Vagina (tissue), 2 donors: ENCODE measurements at regions not wholly inside any gene's neighbourhood (a gene's known extent, or its start where the extent isn't known, plus 50 kb on each side); places are given as distances from the start of the nearest gene placed in this dataset.

Experiments
- CTCF ChIP-seq, 3 experiments: fragments of 450-650 bp in 2 of 3; fragments of 200-600 bp in 1 of 3; sonication (generic) in 1 of 3; IDR thresholded peaks; one replicate each; pipeline ENCODE4 v1.5.1; 2017 to 2019; ENCODE audit warnings: antibody characterized with exemption in 3 of 3, mild to moderate bottlenecking in 2 of 3, moderate library complexity in 2 of 3
- POLR2A ChIP-seq, 2 donors: fragments of 450-650 bp; IDR thresholded peaks; one replicate each; pipeline ENCODE4 v1.6.1; 2017; ENCODE audit warnings: antibody characterized with exemption in 2 of 2, mild to moderate bottlenecking in 2 of 2, moderate library complexity in 2 of 2
- POLR2AphosphoS5 ChIP-seq, 2 donors: sonication (generic); formaldehyde crosslinking; IDR thresholded peaks; one replicate each; pipeline ENCODE4 v1.9.0; 2017; ENCODE audit warnings: antibody characterized with exemption in 2 of 2, mild to moderate bottlenecking in 2 of 2, low read depth in 1 of 2; ENCODE audit not compliant: insufficient read depth in 1 of 2

DNA sequence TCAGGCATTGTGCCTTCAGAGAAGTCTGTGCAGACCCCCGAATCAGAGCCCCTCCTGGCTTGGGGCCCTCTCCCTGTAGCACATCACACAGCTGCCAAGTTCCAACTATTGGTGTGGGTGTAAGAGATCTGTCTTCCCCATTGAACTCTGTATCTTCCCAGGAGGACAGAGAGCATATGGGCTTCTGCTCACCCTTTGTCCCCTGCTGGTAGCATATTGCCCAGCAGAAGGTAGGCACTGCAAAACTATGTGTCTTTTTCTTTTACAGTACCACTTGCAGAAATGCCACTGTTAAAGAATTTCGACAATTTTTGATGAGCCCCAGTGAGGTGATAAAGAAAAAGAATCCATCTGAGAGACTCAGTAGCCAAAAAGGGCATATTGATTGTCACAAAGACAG lies 59.6 kb downstream of the NPY start:
- TF ChIP-seq CTCF (IDR thresholded peaks at IDR 0.05) (no peak), POLR2A (IDR thresholded peaks at IDR 0.05) (no peak), POLR2AphosphoS5 (IDR thresholded peaks at IDR 0.05; ENCODE audit: insufficient read depth in 1 of 2, low read depth in 1 of 2) (no peak)
